PC-3 (cell line): ENCODE measurements at regions not wholly inside any gene's neighbourhood (a gene's known extent, or its start where the extent isn't known, plus 50 kb on each side); places are given as distances from the start of the nearest gene placed in this dataset.

Experiments used
- ATAC-seq: fragments of 200-7000 bp; cut with Tn5 transposase; 2 replicates; pipeline ENCODE4 v1.9.1; 2020; ENCODE audit warnings: mild to moderate bottlenecking, moderate library complexity
- BruUV-seq: library from RNA; stranded (reverse); fragments of 400-500 nt; replicated peaks from 2 replicates; lab custom pipeline; 2021; lab: Mats Ljungman, UMichigan
- CTCF ChIA-PET: fragments of 300-600 bp; sonication (Branson Sonifier 250); formaldehyde crosslinking; loops from one replicate; lab custom pipeline; 2022; ENCODE audit warnings: antibody characterized with exemption; lab: Charles Lee
- POLR2A ChIA-PET: fragments of 300-600 bp; sonication (Branson Sonifier 250); formaldehyde crosslinking; loops from one replicate; lab custom pipeline; 2022; ENCODE audit warnings: antibody characterized with exemption; ENCODE audit not compliant: unreplicated experiment; lab: Charles Lee
- DNase-seq: peaks from one replicate; pipeline ENCODE4 v3.0.0-alpha.2; 2015
- H2AFZ ChIP-seq: fragments of 300-600 bp; sonication (generic); 2 replicates; pipeline ENCODE4 v1.6.0; 2016; ENCODE audit warnings: antibody characterized with exemption, low read length
- H3F3A ChIP-seq: fragments of 300-600 bp; sonication (generic); one replicate; pipeline ENCODE4 v1.6.0; 2017; ENCODE audit warnings: antibody characterized with exemption, low read length, control low read depth, mild to moderate bottlenecking; ENCODE audit not compliant: unreplicated experiment
- H3K27ac ChIP-seq: fragments of 300-600 bp; sonication (generic); 2 replicates; pipeline ENCODE4 v1.5.1; 2016; ENCODE audit warnings: mild to moderate bottlenecking, low read length
- H3K27me3 ChIP-seq: fragments of 300-600 bp; sonication (generic); 2 replicates; pipeline ENCODE4 v1.6.1; 2016; ENCODE audit warnings: low read length, mixed read lengths
- H3K36me3 ChIP-seq: fragments of 300-600 bp; sonication (generic); 2 replicates; pipeline ENCODE4 v1.6.1; 2016; ENCODE audit warnings: low read depth, mixed run types, low read length, mixed read lengths
- H3K4me1 ChIP-seq: fragments of 300-600 bp; sonication (generic); 2 replicates; pipeline ENCODE4 v1.5.1; 2016; ENCODE audit warnings: low read length; ENCODE audit not compliant: insufficient read depth
- H3K4me2 ChIP-seq: fragments of 300-600 bp; sonication (generic); 2 replicates; pipeline ENCODE4 v1.6.0; 2016; ENCODE audit warnings: low read length
- H3K4me3 ChIP-seq: fragments of 300-600 bp; sonication (generic); 2 replicates; pipeline ENCODE4 v1.5.1; 2016; ENCODE audit warnings: mild to moderate bottlenecking, low read length, mixed read lengths
- H3K79me2 ChIP-seq: fragments of 300-600 bp; sonication (generic); 2 replicates; pipeline ENCODE4 v1.6.1; 2017; ENCODE audit warnings: low read length, mixed read lengths
- H3K9ac ChIP-seq: fragments of 300-600 bp; sonication (generic); 2 replicates; pipeline ENCODE4 v1.6.0; 2016; ENCODE audit warnings: mild to moderate bottlenecking, low read length
- H3K9me2 ChIP-seq: fragments of 300-600 bp; sonication (generic); replicated peaks from 2 replicates; pipeline ENCODE4 v1.6.1; 2016; ENCODE audit warnings: mixed run types, low read length, mixed read lengths
- H3K9me3 ChIP-seq: fragments of 300-600 bp; sonication (generic); 2 replicates; pipeline ENCODE4 v1.6.1; 2016; ENCODE audit warnings: low read length, mixed read lengths
- H4K20me1 ChIP-seq: fragments of 300-600 bp; sonication (generic); 2 replicates; pipeline ENCODE4 v1.6.1; 2016; ENCODE audit warnings: low read length, mixed read lengths
- CTCF ChIP-seq: fragments of 300-600 bp; sonication (generic); conservative IDR thresholded peaks from 2 replicates; pipeline ENCODE4 v1.5.1; 2017; ENCODE audit warnings: antibody characterized with exemption, low read depth, mild to moderate bottlenecking, low read length
- EZH2 ChIP-seq: fragments of 300-600 bp; sonication (generic); IDR thresholded peaks from one replicate; pipeline ENCODE4 v1.6.1; 2017; ENCODE audit warnings: antibody characterized with exemption, mild to moderate bottlenecking, low read length; ENCODE audit not compliant: unreplicated experiment
- EZH2phosphoT487 ChIP-seq: fragments of 300-600 bp; sonication (generic); IDR thresholded peaks from 2 replicates; pipeline ENCODE4 v1.6.1; 2018; ENCODE audit warnings: mild to moderate bottlenecking, antibody characterized with exemption, low read length, borderline replicate concordance
- intact Hi-C: fragments of 100-400 bp; cut with micrococcal nuclease; formaldehyde crosslinking; loops from 2 replicates; pipeline ENCODE4 v1.9.0; 2023

- Histone ChIP-seq H3K27me3 (no peaks in the 10 kb centered on the region), H3K9ac (no peak overlapping the region), H3K79me2 (no peaks in the 10 kb centered on the region), H3F3A (no peaks in the 10 kb centered on the region), H3K27ac (no peak overlapping the region), H2AFZ (no peak overlapping the region), H3K4me3 (no peak overlapping the region), H3K4me2 (no peak overlapping the region), H3K9me3 (no peaks in the 10 kb centered on the region), H3K36me3 (no peaks in the 10 kb centered on the region), H3K9me2 (no peaks in the 10 kb centered on the region), H3K4me1 (0 out of 2 replicates have a peak, but pooled peaks cover 9% of the 10 kb centered on the region), H4K20me1 (no peaks in the 10 kb centered on the region)
- POLR2A ChIA-PET: no interaction called here
- BruUV-seq: no TSS peak
- CTCF ChIA-PET: no interaction called here
- TF ChIP-seq EZH2phosphoT487 (no peak), EZH2 (no peak), CTCF (no peak)
- ATAC-seq (no peak), DNase-seq (no peak)
- intact Hi-C loops: no loop called here
Observed at GRCh38 chr6:105921781-105922180, 164.4 kb upstream of the PRDM1 start.

- H3K79me2 ChIP-seq: no peaks in the 10 kb centered on the region
- no peaks in the 10 kb centered on the region for H3K9me2 ChIP-seq
- no peaks in the 10 kb centered on the region for H3K36me3 ChIP-seq
- no TSS peak for BruUV-seq
- peak; percentile 69 for DNase-seq
- H2AFZ ChIP-seq: no peak overlapping the region
- no peak for TF ChIP-seq EZH2phosphoT487
- ChIA-PET CTCF (no interaction called here), POLR2A (no interaction called here)
- no peaks in the 10 kb centered on the region for H4K20me1 ChIP-seq
- ATAC-seq: peak; percentile 31; the same call in 1 of the 2 replicates
- no peak overlapping the region for H3K4me3 ChIP-seq
- H3K4me2 ChIP-seq: no peak overlapping the region
- H3K9ac ChIP-seq: no peak overlapping the region
- H3F3A ChIP-seq: no peaks in the 10 kb centered on the region
- no peaks in the 10 kb centered on the region for H3K27me3 ChIP-seq
- no peaks in the 10 kb centered on the region for H3K9me3 ChIP-seq
- 0 out of 2 replicates have a peak overlapping the region, but pooled peaks have one; percentile 6 for H3K27ac ChIP-seq
- 0 out of 2 replicates have a peak, but pooled peaks cover 9% of the 10 kb centered on the region for H3K4me1 ChIP-seq
- intact Hi-C loops: no loop called here
Observed at GRCh38 chr6:105920071-105920470, 166.1 kb upstream of the PRDM1 start.

GRCh38 chr6:105917038-105917695, 169.0 kb upstream of the PRDM1 start:
- intact Hi-C loops: no loop called here
- H3K4me3 ChIP-seq: no peak overlapping the region
- no TSS peak for BruUV-seq
- H3K36me3 ChIP-seq: no peaks in the 10 kb centered on the region
- H4K20me1 ChIP-seq: no peaks in the 10 kb centered on the region
- CTCF ChIA-PET: no interaction called here
- 0 out of 2 replicates have a peak, but pooled peaks cover 9% of the 10 kb centered on the region for H3K4me1 ChIP-seq
- DNase-seq (no peak), ATAC-seq (no peak)
- H3K27ac ChIP-seq: no peak overlapping the region
- H3F3A ChIP-seq: no peaks in the 10 kb centered on the region
- no peaks in the 10 kb centered on the region for H3K79me2 ChIP-seq
- no peak for TF ChIP-seq EZH2
- TF ChIP-seq EZH2phosphoT487: no peak
- TF ChIP-seq CTCF: no peak
- H3K27me3 ChIP-seq: no peaks in the 10 kb centered on the region
- no peaks in the 10 kb centered on the region for H3K9me2 ChIP-seq
- POLR2A ChIA-PET: no interaction called here
- no peaks in the 10 kb centered on the region for H3K9me3 ChIP-seq
- H3K9ac ChIP-seq: no peak overlapping the region
- H2AFZ ChIP-seq: no peak overlapping the region
- H3K4me2 ChIP-seq: no peak overlapping the region
